T-helper 2 cell treated with Interferon-gamma antibody and Interleukin-4, amounts not matched to agents 5 μg/mL and 100 μg/mL, for 36 hours (primary cell): ENCODE measurements at regions not wholly inside any gene's neighbourhood (a gene's known extent, or its start where the extent isn't known, plus 50 kb on each side); places are given as distances from the start of the nearest gene placed in this dataset.

ENCODE experiments used
- DNase-seq: peaks from one replicate; pipeline ENCODE4 v3.0.0; 2021; ENCODE audit warnings: low spot score
- H3K27ac Mint-ChIP-seq: one replicate; pipeline ENCODE4 v1.8.0; 2021; ENCODE audit warnings: mild to moderate bottlenecking, mixed read lengths
- H3K27me3 Mint-ChIP-seq: one replicate; pipeline ENCODE4 v1.8.0; 2021; ENCODE audit warnings: low read depth, mixed read lengths
- H3K36me3 Mint-ChIP-seq: one replicate; pipeline ENCODE4 v1.8.0; 2021; ENCODE audit warnings: low read depth, mixed read lengths
- H3K4me1 Mint-ChIP-seq: one replicate; pipeline ENCODE4 v1.8.0; 2021; ENCODE audit warnings: low read depth, mixed read lengths
- H3K4me3 Mint-ChIP-seq: one replicate; pipeline ENCODE4 v1.8.0; 2022; ENCODE audit warnings: mild to moderate bottlenecking, moderate library complexity, mixed read lengths
- H3K9me3 Mint-ChIP-seq: one replicate; pipeline ENCODE4 v1.8.0; 2021; ENCODE audit warnings: mixed read lengths

GRCh38 chr19:31761281-31761913 lies 412.2 kb upstream of the TSHZ3 start:
- no peak for DNase-seq
- Mint-ChIP-seq H3K27ac (no peak overlapping the region), H3K4me1 (no peaks in the 10 kb centered on the region), H3K4me3 (no peak overlapping the region), H3K27me3 (no peaks in the 10 kb centered on the region), H3K36me3 (no peaks in the 10 kb centered on the region), H3K9me3 (peaks cover 21% of the 10 kb centered on the region)

- no peak overlapping the region for H3K4me3 Mint-ChIP-seq
- no peak overlapping the region for H3K27ac Mint-ChIP-seq
- H3K9me3 Mint-ChIP-seq: peaks cover 4% of the 10 kb centered on the region
- H3K36me3 Mint-ChIP-seq: no peaks in the 10 kb centered on the region
- DNase-seq: no peak
- no peaks in the 10 kb centered on the region for H3K4me1 Mint-ChIP-seq
- H3K27me3 Mint-ChIP-seq: no peaks in the 10 kb centered on the region
These were observed 421.0 kb upstream of the TSHZ3 start for GRCh38 chr19:31770223-31770622.

GRCh38 chr19:31772915-31773314 lies 423.7 kb upstream of the TSHZ3 start:
- H3K4me1 Mint-ChIP-seq: no peaks in the 10 kb centered on the region
- no peak for DNase-seq
- no peak overlapping the region for H3K4me3 Mint-ChIP-seq
- H3K27ac Mint-ChIP-seq: no peak overlapping the region
- no peaks in the 10 kb centered on the region for H3K9me3 Mint-ChIP-seq
- H3K27me3 Mint-ChIP-seq: no peaks in the 10 kb centered on the region
- H3K36me3 Mint-ChIP-seq: no peaks in the 10 kb centered on the region

GRCh38 chr19:31781542-31781941 lies 432.3 kb upstream of the TSHZ3 start:
- no peaks in the 10 kb centered on the region for H3K27me3 Mint-ChIP-seq
- no peaks in the 10 kb centered on the region for H3K4me1 Mint-ChIP-seq
- H3K27ac Mint-ChIP-seq: no peak overlapping the region
- no peak overlapping the region for H3K4me3 Mint-ChIP-seq
- H3K9me3 Mint-ChIP-seq: no peaks in the 10 kb centered on the region
- DNase-seq: no peak
- no peaks in the 10 kb centered on the region for H3K36me3 Mint-ChIP-seq

GRCh38 chr19:31783592-31783991 lies 434.4 kb upstream of the TSHZ3 start:
- Mint-ChIP-seq H3K9me3 (no peaks in the 10 kb centered on the region), H3K36me3 (no peaks in the 10 kb centered on the region), H3K27me3 (no peaks in the 10 kb centered on the region), H3K27ac (no peak overlapping the region), H3K4me3 (no peak overlapping the region), H3K4me1 (no peaks in the 10 kb centered on the region)
- no peak for DNase-seq

GRCh38 chr19:31784671-31785101 lies 435.4 kb upstream of the TSHZ3 start:
- H3K4me1 Mint-ChIP-seq: no peaks in the 10 kb centered on the region
- no peak for DNase-seq
- H3K36me3 Mint-ChIP-seq: no peaks in the 10 kb centered on the region
- no peak overlapping the region for H3K4me3 Mint-ChIP-seq
- no peaks in the 10 kb centered on the region for H3K9me3 Mint-ChIP-seq
- H3K27me3 Mint-ChIP-seq: no peaks in the 10 kb centered on the region
- no peak overlapping the region for H3K27ac Mint-ChIP-seq

- H3K4me3 Mint-ChIP-seq: no peak overlapping the region
- no peaks in the 10 kb centered on the region for H3K36me3 Mint-ChIP-seq
- no peaks in the 10 kb centered on the region for H3K4me1 Mint-ChIP-seq
- DNase-seq: no peak
- no peaks in the 10 kb centered on the region for H3K27me3 Mint-ChIP-seq
- H3K27ac Mint-ChIP-seq: no peak overlapping the region
- peaks cover 13% of the 10 kb centered on the region for H3K9me3 Mint-ChIP-seq
These were observed 452.4 kb upstream of the TSHZ3 start for GRCh38 chr19:31801611-31802010.

GRCh38 chr19:31803835-31804446 lies 454.7 kb upstream of the TSHZ3 start:
- no peaks in the 10 kb centered on the region for H3K36me3 Mint-ChIP-seq
- peaks cover 5% of the 10 kb centered on the region for H3K9me3 Mint-ChIP-seq
- H3K27ac Mint-ChIP-seq: no peak overlapping the region
- no peak for DNase-seq
- H3K4me3 Mint-ChIP-seq: no peak overlapping the region
- H3K27me3 Mint-ChIP-seq: no peaks in the 10 kb centered on the region
- no peaks in the 10 kb centered on the region for H3K4me1 Mint-ChIP-seq

GRCh38 chr19:31804668-31805067 lies 455.4 kb upstream of the TSHZ3 start:
- Mint-ChIP-seq H3K9me3 (peaks cover 5% of the 10 kb centered on the region), H3K4me3 (no peak overlapping the region), H3K27ac (no peak overlapping the region), H3K4me1 (no peaks in the 10 kb centered on the region), H3K36me3 (no peaks in the 10 kb centered on the region), H3K27me3 (no peaks in the 10 kb centered on the region)
- no peak for DNase-seq

GRCh38 chr19:31810536-31811109 lies 461.4 kb upstream of the TSHZ3 start:
- no peak overlapping the region for H3K4me3 Mint-ChIP-seq
- no peaks in the 10 kb centered on the region for H3K36me3 Mint-ChIP-seq
- no peak for DNase-seq
- no peaks in the 10 kb centered on the region for H3K27me3 Mint-ChIP-seq
- H3K9me3 Mint-ChIP-seq: peaks cover 3% of the 10 kb centered on the region
- H3K4me1 Mint-ChIP-seq: no peaks in the 10 kb centered on the region
- no peak overlapping the region for H3K27ac Mint-ChIP-seq

- DNase-seq: no peak
- Mint-ChIP-seq H3K4me3 (no peak overlapping the region), H3K27ac (no peak overlapping the region), H3K9me3 (peaks cover 25% of the 10 kb centered on the region), H3K27me3 (no peaks in the 10 kb centered on the region), H3K4me1 (no peaks in the 10 kb centered on the region), H3K36me3 (no peaks in the 10 kb centered on the region)
These were observed 468.9 kb upstream of the TSHZ3 start for GRCh38 chr19:31817971-31818797.

GRCh38 chr19:31818798-31819105 lies 469.5 kb upstream of the TSHZ3 start:
- Mint-ChIP-seq H3K27ac (no peak overlapping the region), H3K36me3 (no peaks in the 10 kb centered on the region), H3K9me3 (peaks cover 22% of the 10 kb centered on the region), H3K4me1 (no peaks in the 10 kb centered on the region), H3K4me3 (no peak overlapping the region), H3K27me3 (no peaks in the 10 kb centered on the region)
- no peak for DNase-seq

- peaks cover 22% of the 10 kb centered on the region for H3K9me3 Mint-ChIP-seq
- H3K4me1 Mint-ChIP-seq: no peaks in the 10 kb centered on the region
- no peaks in the 10 kb centered on the region for H3K27me3 Mint-ChIP-seq
- H3K4me3 Mint-ChIP-seq: no peak overlapping the region
- no peak for DNase-seq
- no peaks in the 10 kb centered on the region for H3K36me3 Mint-ChIP-seq
- H3K27ac Mint-ChIP-seq: no peak overlapping the region
These were observed 470.6 kb upstream of the TSHZ3 start for GRCh38 chr19:31819837-31820236.

GRCh38 chr19:31821346-31821745 lies 472.1 kb upstream of the TSHZ3 start:
- no peak overlapping the region for H3K4me3 Mint-ChIP-seq
- no peaks in the 10 kb centered on the region for H3K36me3 Mint-ChIP-seq
- H3K4me1 Mint-ChIP-seq: no peaks in the 10 kb centered on the region
- H3K27ac Mint-ChIP-seq: no peak overlapping the region
- H3K27me3 Mint-ChIP-seq: no peaks in the 10 kb centered on the region
- peaks cover 31% of the 10 kb centered on the region for H3K9me3 Mint-ChIP-seq
- no peak for DNase-seq
